Peyer's patch (tissue), 4 donors: ENCODE measurements at regions not wholly inside any gene's neighbourhood (a gene's known extent, or its start where the extent isn't known, plus 50 kb on each side); places are given as distances from the start of the nearest gene placed in this dataset.

ENCODE experiments used
- DNase-seq, 3 donors: peaks; one replicate each; pipeline ENCODE4 v3.0.0-alpha.2; 2017 to 2019
- H3K27ac ChIP-seq, 4 donors: fragments of 200-600 bp; sonication (generic); one replicate each; pipeline ENCODE4 v1.5.1; 2016 to 2019
- H3K27me3 ChIP-seq, 2 donors: fragments of 200-600 bp; sonication (generic); one replicate each; pipeline ENCODE4 v1.5.1; 2019
- H3K36me3 ChIP-seq, 3 donors: fragments of 200-600 bp; sonication (generic); one replicate each; pipeline ENCODE4 v1.5.1; 2016 to 2019
- H3K4me1 ChIP-seq, 4 donors: fragments of 200-600 bp; sonication (generic); one replicate each; pipeline ENCODE4 v1.5.1; 2016 to 2019
- H3K4me3 ChIP-seq, 4 donors: fragments of 200-600 bp; sonication (generic); 1 replicate in 3 of 4; 2 replicates in 1 of 4; pipeline ENCODE4 v1.5.1; 2016 to 2019; ENCODE audit warnings: mild to moderate bottlenecking in 1 of 4
- H3K9me3 ChIP-seq, 4 donors: fragments of 200-600 bp; sonication (generic); one replicate each; pipeline ENCODE4 v1.5.1; 2016 to 2019; ENCODE audit warnings: mild to moderate bottlenecking in 1 of 4
- POLR2A ChIP-seq, 2 donors: fragments of 450-650 bp; IDR thresholded peaks; one replicate each; pipeline ENCODE4 v1.5.1; 2017; ENCODE audit warnings: antibody characterized with exemption in 2 of 2, mild to moderate bottlenecking in 2 of 2, moderate library complexity in 2 of 2
- TF ChIP-seq, protein P1 (sequence below), 6 experiments: fragments of 450-650 bp in 4 of 6; fragments of 200-600 bp in 2 of 6; sonication (generic) in 1 of 6; IDR thresholded peaks; one replicate each; pipeline ENCODE4 v1.5.1; 2017 to 2019; ENCODE audit warnings: antibody characterized with exemption in 6 of 6, mild to moderate bottlenecking in 3 of 6, moderate library complexity in 1 of 6

DNA sequence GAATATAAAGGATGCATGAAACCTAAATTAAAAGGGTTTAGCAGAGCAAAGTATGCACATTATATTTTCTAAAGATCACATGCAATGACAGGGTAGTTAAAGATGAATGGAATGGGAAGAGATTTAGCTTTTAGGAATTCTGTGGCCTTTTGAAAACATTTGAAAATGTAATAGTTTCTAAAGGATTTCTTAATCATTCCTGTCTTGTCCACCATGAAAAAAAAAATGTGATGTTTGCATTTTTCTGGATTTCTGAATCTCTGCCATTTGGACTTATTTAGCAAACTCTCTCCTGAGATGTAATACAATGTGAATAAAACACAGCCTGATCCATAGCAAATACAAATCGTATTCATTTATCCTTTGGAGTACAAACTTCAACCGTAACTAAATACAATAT, 126.6 kb upstream of the RAB11FIP2 start:
- Histone ChIP-seq H3K27me3 (no peaks in the 10 kb centered on the region), H3K27ac (no peak overlapping the region), H3K36me3 (no peaks in the 10 kb centered on the region), H3K4me3 (no peak overlapping the region), H3K9me3 (no peaks in the 10 kb centered on the region), H3K4me1 (no peaks in the 10 kb centered on the region)
- no peak for TF ChIP-seq POLR2A (IDR thresholded peaks at IDR 0.05)
- TF ChIP-seq, protein P1, sequence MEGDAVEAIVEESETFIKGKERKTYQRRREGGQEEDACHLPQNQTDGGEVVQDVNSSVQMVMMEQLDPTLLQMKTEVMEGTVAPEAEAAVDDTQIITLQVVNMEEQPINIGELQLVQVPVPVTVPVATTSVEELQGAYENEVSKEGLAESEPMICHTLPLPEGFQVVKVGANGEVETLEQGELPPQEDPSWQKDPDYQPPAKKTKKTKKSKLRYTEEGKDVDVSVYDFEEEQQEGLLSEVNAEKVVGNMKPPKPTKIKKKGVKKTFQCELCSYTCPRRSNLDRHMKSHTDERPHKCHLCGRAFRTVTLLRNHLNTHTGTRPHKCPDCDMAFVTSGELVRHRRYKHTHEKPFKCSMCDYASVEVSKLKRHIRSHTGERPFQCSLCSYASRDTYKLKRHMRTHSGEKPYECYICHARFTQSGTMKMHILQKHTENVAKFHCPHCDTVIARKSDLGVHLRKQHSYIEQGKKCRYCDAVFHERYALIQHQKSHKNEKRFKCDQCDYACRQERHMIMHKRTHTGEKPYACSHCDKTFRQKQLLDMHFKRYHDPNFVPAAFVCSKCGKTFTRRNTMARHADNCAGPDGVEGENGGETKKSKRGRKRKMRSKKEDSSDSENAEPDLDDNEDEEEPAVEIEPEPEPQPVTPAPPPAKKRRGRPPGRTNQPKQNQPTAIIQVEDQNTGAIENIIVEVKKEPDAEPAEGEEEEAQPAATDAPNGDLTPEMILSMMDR (IDR thresholded peaks at IDR 0.05), result no peak
- DNase-seq, result no peak

DNA sequence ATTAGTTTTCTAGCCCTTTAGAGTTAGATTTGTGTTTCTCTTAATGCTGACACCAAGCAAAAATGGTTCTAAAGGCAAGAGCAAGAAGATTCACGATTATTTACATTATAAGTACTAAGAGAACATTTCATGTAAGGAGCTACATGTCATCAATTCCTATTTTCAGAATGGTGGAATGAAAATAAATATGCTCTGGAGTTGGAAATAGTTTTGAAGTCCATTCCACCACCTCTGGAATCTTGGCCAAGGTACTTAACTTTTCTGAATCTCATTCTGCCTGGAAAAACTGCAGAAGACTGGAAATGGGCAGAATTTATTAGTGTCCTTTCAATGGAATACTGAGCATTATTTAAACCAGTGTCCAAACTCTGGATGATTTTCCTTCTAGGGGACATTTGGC, 125.1 kb upstream of the RAB11FIP2 start:
- Histone ChIP-seq H3K27ac (no peak overlapping the region), H3K9me3 (no peaks in the 10 kb centered on the region), H3K27me3 (no peaks in the 10 kb centered on the region), H3K36me3 (no peaks in the 10 kb centered on the region), H3K4me1 (no peaks in the 10 kb centered on the region), H3K4me3 (no peak overlapping the region)
- TF ChIP-seq, protein P1 (IDR thresholded peaks at IDR 0.05), result no peak
- no peak for DNase-seq

DNA sequence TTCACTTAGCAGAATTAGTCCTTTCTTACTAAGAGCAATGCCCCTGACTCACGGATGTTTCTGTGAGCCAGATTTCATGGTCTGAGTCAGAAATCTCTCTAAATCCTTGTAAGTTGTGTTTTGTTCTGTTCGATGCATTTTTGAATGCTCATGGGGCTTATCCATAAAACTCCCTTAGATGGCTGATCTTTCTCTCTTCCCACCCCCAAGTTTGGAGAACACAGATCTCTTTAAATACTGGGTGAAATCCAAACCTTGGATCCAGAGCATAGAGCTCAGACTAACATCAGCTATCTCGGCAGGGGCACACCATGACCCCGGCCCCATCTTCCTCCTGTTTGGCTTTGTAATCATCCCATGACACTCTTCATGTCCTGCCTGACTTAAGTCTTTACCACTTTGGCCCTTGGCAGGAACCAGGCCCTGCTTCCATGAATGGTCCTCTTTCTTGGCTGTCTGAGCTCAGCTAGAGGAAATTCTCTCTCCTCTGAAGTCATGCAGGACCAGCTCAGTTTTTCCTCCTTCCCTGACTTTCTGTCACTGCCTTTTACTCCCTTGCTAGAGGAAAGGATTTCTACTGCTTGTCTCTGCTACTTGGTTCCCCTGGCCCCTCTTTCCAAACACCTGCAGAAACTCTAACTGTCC, 120.4 kb upstream of the RAB11FIP2 start:
- no peak overlapping the region for H3K4me3 ChIP-seq
- no peak overlapping the region for H3K27ac ChIP-seq
- no peaks in the 10 kb centered on the region for H3K9me3 ChIP-seq
- no peak for TF ChIP-seq POLR2A (IDR thresholded peaks at IDR 0.05)
- TF ChIP-seq, protein P1 (IDR thresholded peaks at IDR 0.05), result no peak
- H3K27me3 ChIP-seq, result no peaks in the 10 kb centered on the region
- H3K4me1 ChIP-seq, result no peaks in the 10 kb centered on the region
- DNase-seq, result no peak
- H3K36me3 ChIP-seq, result no peaks in the 10 kb centered on the region

DNA sequence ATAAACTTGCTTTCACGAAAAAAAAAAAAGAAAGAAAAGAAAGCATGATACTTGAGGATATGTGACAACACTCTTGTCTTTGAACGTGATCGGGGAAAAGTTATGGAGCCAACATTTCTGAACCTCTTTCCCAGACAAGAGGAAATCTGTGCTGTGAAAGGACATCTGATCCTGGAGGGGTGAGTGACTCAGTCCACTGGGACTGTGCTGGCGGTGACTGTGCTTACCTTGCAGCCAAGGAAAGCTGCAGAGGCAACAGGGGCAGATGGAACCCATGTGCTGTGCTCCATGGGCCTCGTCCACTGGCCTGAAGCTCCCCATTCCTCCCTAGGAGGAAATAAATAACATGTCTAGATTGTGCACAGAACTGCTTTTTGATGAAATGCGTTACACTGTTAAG, 116.5 kb upstream of the RAB11FIP2 start:
- H3K4me3 ChIP-seq, result no peak overlapping the region
- no peaks in the 10 kb centered on the region for H3K4me1 ChIP-seq
- H3K27me3 ChIP-seq, result no peaks in the 10 kb centered on the region
- H3K9me3 ChIP-seq, result no peaks in the 10 kb centered on the region
- TF ChIP-seq, protein P1 (IDR thresholded peaks at IDR 0.05), result no peak
- no peak for TF ChIP-seq POLR2A (IDR thresholded peaks at IDR 0.05)
- no peak for DNase-seq
- no peaks in the 10 kb centered on the region for H3K36me3 ChIP-seq
- H3K27ac ChIP-seq, result no peak overlapping the region

DNA sequence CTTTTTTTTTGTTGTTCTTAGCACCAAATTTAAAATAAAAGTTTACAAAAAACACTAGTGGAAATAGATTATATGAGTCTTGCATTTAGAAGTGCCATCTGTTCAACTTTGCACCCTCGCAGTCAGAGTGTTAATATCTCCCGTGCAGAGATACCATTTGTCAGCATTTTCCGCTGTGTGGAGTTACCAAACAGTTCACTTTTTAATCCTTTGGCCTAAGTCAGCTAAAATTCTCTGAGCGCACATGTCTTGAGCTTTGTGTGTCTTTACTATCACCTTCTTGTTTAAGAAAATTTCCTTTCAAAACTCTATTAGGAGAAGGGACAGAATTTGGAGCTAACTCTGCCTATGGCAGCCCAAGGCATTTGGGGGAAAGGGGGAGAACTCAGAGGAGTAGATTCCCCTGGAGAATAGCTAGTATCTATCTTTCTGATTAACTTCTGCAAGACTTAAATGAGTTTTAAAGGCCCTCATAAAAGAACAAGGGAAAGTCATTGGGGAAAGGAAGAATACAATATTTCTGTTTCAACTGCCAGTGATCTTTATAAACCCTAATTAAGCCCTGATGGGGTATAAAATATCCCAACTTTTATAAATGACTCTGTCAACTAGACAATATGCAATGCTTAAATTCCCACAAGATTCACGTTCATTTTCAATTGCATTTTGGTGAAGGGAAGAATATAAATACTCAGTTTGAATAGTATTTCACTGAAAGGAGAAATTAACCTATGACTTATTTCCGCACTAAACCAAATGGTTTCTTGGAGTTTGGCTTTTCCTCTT, 114.9 kb upstream of the RAB11FIP2 start:
- Histone ChIP-seq H3K27ac (no peak overlapping the region), H3K27me3 (no peaks in the 10 kb centered on the region), H3K9me3 (no peaks in the 10 kb centered on the region), H3K36me3 (no peaks in the 10 kb centered on the region), H3K4me3 (no peak overlapping the region), H3K4me1 (no peaks in the 10 kb centered on the region)
- TF ChIP-seq, protein P1 (IDR thresholded peaks at IDR 0.05), result no peak
- TF ChIP-seq POLR2A (IDR thresholded peaks at IDR 0.05), result no peak
- no peak for DNase-seq
